Astrocyte of the cerebellum (primary cell): ENCODE measurements at regions not wholly inside any gene's neighbourhood (a gene's known extent, or its start where the extent isn't known, plus 50 kb on each side); places are given as distances from the start of the nearest gene placed in this dataset.

Experiments used
- DNase-seq: peaks from one replicate; pipeline ENCODE4 v3.0.0-alpha.2; 2011; ENCODE audit warnings: low read depth
- H3K4me3 ChIP-seq: 2 replicates; pipeline ENCODE4 v1.5.1; 2011; ENCODE audit warnings: mild to moderate bottlenecking, low read depth, low read length, moderate library complexity
- CTCF ChIP-seq: IDR thresholded peaks from 2 replicates; pipeline ENCODE4 v1.5.1; 2012; ENCODE audit warnings: low read length, low read depth, moderate library complexity, mild to moderate bottlenecking; ENCODE audit errors: missing control alignments
- in situ Hi-C: cut with HindIII; loops from 2 replicates; pipeline ENCODE4 v1.10.0; 2017; ENCODE audit warnings: low sequenced_read_pairs

GRCh38 chr4:84277923-84278322 is 221.2 kb downstream of the NKX6-1 start:
- no peak for DNase-seq
- no peak for TF ChIP-seq CTCF
- no peak overlapping the region for H3K4me3 ChIP-seq
- in situ Hi-C loops = no loop called here

GRCh38 chr4:84276752-84277151 is 222.3 kb downstream of the NKX6-1 start:
- H3K4me3 ChIP-seq = no peak overlapping the region
- no peak for DNase-seq
- no peak for TF ChIP-seq CTCF
- in situ Hi-C loops = no loop called here

- in situ Hi-C loops = no loop called here
- no peak for DNase-seq
- H3K4me3 ChIP-seq = no peak overlapping the region
- TF ChIP-seq CTCF = no peak
Measured at GRCh38 chr4:84269536-84270044, 229.5 kb downstream of the NKX6-1 start.

GRCh38 chr4:84264652-84265051 is 234.4 kb downstream of the NKX6-1 start:
- DNase-seq = no peak
- in situ Hi-C loops = no loop called here
- no peak overlapping the region for H3K4me3 ChIP-seq
- TF ChIP-seq CTCF = no peak

GRCh38 chr4:84263415-84263814 is 235.7 kb downstream of the NKX6-1 start:
- TF ChIP-seq CTCF = no peak
- H3K4me3 ChIP-seq = no peak overlapping the region
- in situ Hi-C loops = no loop called here
- no peak for DNase-seq

- in situ Hi-C loops = no loop called here
- no peak for DNase-seq
- H3K4me3 ChIP-seq = no peak overlapping the region
- TF ChIP-seq CTCF = no peak
Measured at GRCh38 chr4:84260495-84260894, 238.6 kb downstream of the NKX6-1 start.
